ENCODE measurements at regions not wholly inside any gene's neighbourhood (a gene's known extent, or its start where the extent isn't known, plus 50 kb on each side); places are given as distances from the start of the nearest gene placed in this dataset.

- peak overlapping the region; percentile 2 to 74 for H3K27ac ChIP-seq
- H3K36me3 ChIP-seq: no peaks in the 10 kb centered on the region
- H3K9me3 ChIP-seq: no peaks in the 10 kb centered on the region
- TF ChIP-seq, protein P1, sequence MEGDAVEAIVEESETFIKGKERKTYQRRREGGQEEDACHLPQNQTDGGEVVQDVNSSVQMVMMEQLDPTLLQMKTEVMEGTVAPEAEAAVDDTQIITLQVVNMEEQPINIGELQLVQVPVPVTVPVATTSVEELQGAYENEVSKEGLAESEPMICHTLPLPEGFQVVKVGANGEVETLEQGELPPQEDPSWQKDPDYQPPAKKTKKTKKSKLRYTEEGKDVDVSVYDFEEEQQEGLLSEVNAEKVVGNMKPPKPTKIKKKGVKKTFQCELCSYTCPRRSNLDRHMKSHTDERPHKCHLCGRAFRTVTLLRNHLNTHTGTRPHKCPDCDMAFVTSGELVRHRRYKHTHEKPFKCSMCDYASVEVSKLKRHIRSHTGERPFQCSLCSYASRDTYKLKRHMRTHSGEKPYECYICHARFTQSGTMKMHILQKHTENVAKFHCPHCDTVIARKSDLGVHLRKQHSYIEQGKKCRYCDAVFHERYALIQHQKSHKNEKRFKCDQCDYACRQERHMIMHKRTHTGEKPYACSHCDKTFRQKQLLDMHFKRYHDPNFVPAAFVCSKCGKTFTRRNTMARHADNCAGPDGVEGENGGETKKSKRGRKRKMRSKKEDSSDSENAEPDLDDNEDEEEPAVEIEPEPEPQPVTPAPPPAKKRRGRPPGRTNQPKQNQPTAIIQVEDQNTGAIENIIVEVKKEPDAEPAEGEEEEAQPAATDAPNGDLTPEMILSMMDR (IDR thresholded peaks at IDR 0.05): no peak
- peaks cover 18 to 28% of the 10 kb centered on the region in 2 donors for H3K4me1 ChIP-seq (ENCODE audit: control insufficient read depth in 1 of 2, low read depth in 2 of 2)
- no peak for ATAC-seq (ENCODE audit: insufficient number of reproducible peaks, low FRiP score, low read depth)
- no peaks in the 10 kb centered on the region for H3K27me3 ChIP-seq (replicated peaks; ENCODE audit: insufficient read depth)
- no peak for DNase-seq (ENCODE audit: low spot score)
- peak overlapping the region; percentile 46 for H3K4me3 ChIP-seq
Measured at GRCh38 chr3:64945171-64945729, 257.4 kb upstream of the ADAMTS9 start.

GRCh38 chr3:64943866-64944265, 256.1 kb upstream of the ADAMTS9 start:
- no peaks in the 10 kb centered on the region for H3K27me3 ChIP-seq (replicated peaks; ENCODE audit: insufficient read depth)
- H3K4me3 ChIP-seq: no peak overlapping the region
- no peaks in the 10 kb centered on the region for H3K9me3 ChIP-seq
- ATAC-seq (ENCODE audit: insufficient number of reproducible peaks, low FRiP score, low read depth) (no peak), DNase-seq (ENCODE audit: low spot score) (no peak)
- H3K4me1 ChIP-seq (ENCODE audit: control insufficient read depth in 1 of 2, low read depth in 2 of 2): peaks cover 18 to 28% of the 10 kb centered on the region in 2 donors
- TF ChIP-seq, protein P1 (IDR thresholded peaks at IDR 0.05): no peak
- H3K36me3 ChIP-seq: no peaks in the 10 kb centered on the region
- H3K27ac ChIP-seq: peak overlapping the region in 1 of 2 donors; percentile 74

DNA sequence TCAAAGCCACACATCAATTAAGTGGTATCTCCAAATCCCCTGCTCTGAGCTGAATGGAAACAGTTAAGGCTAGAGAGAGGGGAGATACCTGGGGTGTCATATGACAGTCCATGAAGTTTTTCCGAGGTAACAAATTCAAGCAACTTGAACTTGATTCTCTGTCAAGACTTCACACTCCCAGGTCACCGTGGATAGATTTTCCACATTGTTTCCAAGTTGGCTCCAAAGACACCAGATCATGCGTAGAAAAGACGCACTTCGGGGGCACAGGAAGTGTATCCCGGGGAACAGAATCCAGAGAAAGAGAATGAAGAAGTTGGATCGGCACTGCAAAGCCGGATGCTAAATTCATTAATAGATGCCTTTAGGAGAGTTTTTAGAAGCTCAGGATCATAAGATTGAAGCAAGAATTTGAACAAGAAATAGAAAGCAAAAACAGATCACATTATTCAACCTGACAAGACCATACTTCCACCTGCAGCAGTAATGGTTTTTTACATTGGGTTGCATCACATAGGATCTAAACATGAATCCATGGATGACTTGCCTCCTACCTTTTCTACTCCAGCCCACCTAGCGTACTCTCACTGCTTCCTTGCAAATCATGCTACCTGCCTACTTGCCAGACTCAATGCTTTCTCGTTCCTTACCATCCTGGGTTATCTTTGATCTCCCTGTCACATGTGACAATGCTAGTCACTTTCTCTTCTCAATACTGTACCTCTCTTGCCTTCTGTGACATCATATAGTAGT, 253.0 kb upstream of the ADAMTS9 start:
- Histone ChIP-seq H3K4me1 (ENCODE audit: control insufficient read depth in 1 of 2, low read depth in 2 of 2) (peaks cover 18 to 44% of the 10 kb centered on the region in 2 donors), H3K27me3 (replicated peaks; ENCODE audit: insufficient read depth) (no peaks in the 10 kb centered on the region), H3K4me3 (no peak overlapping the region), H3K36me3 (no peaks in the 10 kb centered on the region), H3K27ac (no peak overlapping the region), H3K9me3 (no peaks in the 10 kb centered on the region)
- ATAC-seq (ENCODE audit: insufficient number of reproducible peaks, low FRiP score, low read depth) (no peak), DNase-seq (ENCODE audit: low spot score) (no peak)
- TF ChIP-seq, protein P1 (IDR thresholded peaks at IDR 0.05): no peak

DNA sequence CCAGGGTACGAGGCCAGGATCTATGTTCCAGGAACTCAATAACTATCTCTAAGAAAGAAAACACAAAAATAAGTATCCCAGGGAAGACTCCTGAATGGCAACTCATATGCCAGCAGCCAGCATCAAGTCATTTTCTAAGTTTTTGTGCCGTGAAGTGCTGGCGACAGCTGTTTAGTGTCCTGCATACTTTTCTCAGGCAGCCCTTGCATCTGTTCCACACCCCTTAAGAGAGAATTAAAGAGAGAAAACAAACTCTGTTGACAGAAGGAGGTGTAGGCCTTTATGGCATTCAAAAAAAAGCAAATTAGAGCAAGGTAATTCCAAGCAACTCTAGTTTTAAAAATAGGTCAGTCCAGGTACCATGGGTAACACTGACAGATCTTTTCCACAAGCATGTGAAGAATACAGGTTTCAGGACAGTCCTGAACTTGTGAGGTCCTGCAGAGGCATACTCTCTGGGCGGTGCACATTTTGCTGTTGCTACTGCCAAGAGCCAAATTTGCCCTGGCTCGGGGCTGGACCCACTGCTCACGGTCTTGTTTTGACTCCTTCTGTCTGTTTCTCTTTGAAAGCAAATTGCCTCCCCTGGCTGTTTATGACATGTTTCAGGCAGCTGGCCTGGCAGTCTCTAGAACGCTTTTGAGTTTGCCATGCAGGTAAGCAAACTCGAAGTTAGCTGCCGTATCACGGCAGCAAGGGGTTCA, 252.1 kb upstream of the ADAMTS9 start:
- H3K36me3 ChIP-seq: no peaks in the 10 kb centered on the region
- no peak for DNase-seq (ENCODE audit: low spot score)
- H3K4me1 ChIP-seq (ENCODE audit: control insufficient read depth in 1 of 2, low read depth in 2 of 2): peaks cover 14 to 42% of the 10 kb centered on the region in 2 donors
- no peaks in the 10 kb centered on the region for H3K27me3 ChIP-seq (replicated peaks; ENCODE audit: insufficient read depth)
- H3K4me3 ChIP-seq: no peak overlapping the region
- no peaks in the 10 kb centered on the region for H3K9me3 ChIP-seq
- ATAC-seq (ENCODE audit: insufficient number of reproducible peaks, low FRiP score, low read depth): no peak
- no peak overlapping the region for H3K27ac ChIP-seq
- TF ChIP-seq, protein P1 (IDR thresholded peaks at IDR 0.05): no peak

DNA sequence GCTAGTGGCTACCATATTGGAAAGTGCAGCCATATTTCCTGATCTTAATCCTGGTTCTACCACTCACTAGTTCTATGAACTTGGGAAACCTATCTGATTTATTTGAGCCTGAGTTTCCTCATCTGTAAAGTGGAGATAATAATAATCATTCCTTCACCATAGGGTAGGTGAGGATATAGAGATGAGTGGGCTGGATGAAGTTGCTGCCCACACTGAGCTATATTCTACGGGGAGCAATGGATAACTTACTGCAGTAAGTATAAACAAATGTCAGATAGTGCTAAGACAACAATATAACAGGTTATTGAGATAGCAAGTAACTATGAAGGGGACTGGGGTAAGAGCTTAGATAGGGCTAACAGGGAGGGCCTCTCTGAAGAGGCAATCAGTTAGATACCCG, 251.5 kb upstream of the ADAMTS9 start:
- DNase-seq (ENCODE audit: low spot score) (no peak), ATAC-seq (ENCODE audit: insufficient number of reproducible peaks, low FRiP score, low read depth) (no peak)
- H3K9me3 ChIP-seq: no peaks in the 10 kb centered on the region
- TF ChIP-seq, protein P1 (IDR thresholded peaks at IDR 0.05): no peak
- no peaks in the 10 kb centered on the region for H3K36me3 ChIP-seq
- no peaks in the 10 kb centered on the region for H3K27me3 ChIP-seq (replicated peaks; ENCODE audit: insufficient read depth)
- no peak overlapping the region for H3K4me3 ChIP-seq
- no peak overlapping the region for H3K27ac ChIP-seq
- H3K4me1 ChIP-seq (ENCODE audit: control insufficient read depth in 1 of 2, low read depth in 2 of 2): peaks cover 8 to 36% of the 10 kb centered on the region in 2 donors

All from thoracic aorta (tissue), 2 donors.